ENCODE measurements at regions not wholly inside any gene's neighbourhood (a gene's known extent, or its start where the extent isn't known, plus 50 kb on each side); places are given as distances from the start of the nearest gene placed in this dataset.

DNA sequence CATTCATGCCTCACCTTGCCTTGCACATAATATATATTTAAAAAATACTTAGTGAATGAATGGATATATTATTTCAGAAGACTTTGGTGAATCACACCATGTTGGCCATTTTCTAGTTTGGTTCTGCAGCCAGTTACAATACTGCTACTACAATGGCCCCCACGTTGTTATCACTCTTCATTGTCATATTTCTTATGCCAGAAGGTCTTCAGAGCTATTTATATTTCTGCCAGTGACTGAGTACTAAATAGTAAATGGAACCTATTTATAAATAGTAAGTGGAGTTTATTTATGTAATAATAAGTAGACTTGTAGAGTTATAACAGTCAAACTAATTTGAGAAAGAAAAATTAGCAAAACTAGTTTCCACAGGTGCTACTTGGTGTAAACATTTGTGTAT is 516.6 kb upstream of the SYT4 start:
- Mint-ChIP-seq H3K4me3 (no peak overlapping the region), H3K36me3 (no peaks in the 10 kb centered on the region), H3K27me3 (no peaks in the 10 kb centered on the region), H3K4me1 (ENCODE audit: unreplicated experiment) (peaks cover 9% of the 10 kb centered on the region), H3K27ac (no peak overlapping the region), H3K9me3 (no peaks in the 10 kb centered on the region)
- no peak for DNase-seq (ENCODE audit: extremely low spot score, unreplicated experiment)
- no peak for TF ChIP-seq CTCF (conservative IDR thresholded peaks at IDR 0.05)

GRCh38 chr18:43794363-43794762 is 517.1 kb upstream of the SYT4 start:
- no peak for TF ChIP-seq CTCF (conservative IDR thresholded peaks at IDR 0.05)
- no peak for DNase-seq (ENCODE audit: extremely low spot score, unreplicated experiment)
- H3K27ac Mint-ChIP-seq, result no peak overlapping the region
- H3K4me3 Mint-ChIP-seq, result no peak overlapping the region
- no peaks in the 10 kb centered on the region for H3K9me3 Mint-ChIP-seq
- H3K36me3 Mint-ChIP-seq, result no peaks in the 10 kb centered on the region
- H3K4me1 Mint-ChIP-seq (ENCODE audit: unreplicated experiment), result peaks cover 4% of the 10 kb centered on the region
- no peaks in the 10 kb centered on the region for H3K27me3 Mint-ChIP-seq

DNA sequence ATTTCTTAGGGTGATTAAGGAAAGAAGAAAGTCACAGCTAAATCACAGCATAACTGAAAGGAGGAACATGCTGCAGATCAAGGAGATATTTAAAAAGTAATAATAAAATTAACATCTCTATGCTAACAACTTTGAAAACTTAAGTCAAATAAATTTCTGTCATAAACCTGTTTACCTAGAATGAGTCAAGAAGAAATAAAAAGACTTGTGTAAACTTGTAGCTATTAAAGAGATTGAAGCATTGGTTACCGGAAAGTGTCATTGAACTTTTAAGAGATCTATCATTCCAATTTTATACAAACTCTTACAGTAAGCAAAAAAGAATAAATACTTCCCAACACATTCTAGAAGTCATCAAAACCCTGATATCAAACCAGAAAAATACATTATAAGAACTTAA is 520.1 kb upstream of the SYT4 start:
- H3K27ac Mint-ChIP-seq, result no peak overlapping the region
- no peaks in the 10 kb centered on the region for H3K9me3 Mint-ChIP-seq
- no peak for TF ChIP-seq CTCF (conservative IDR thresholded peaks at IDR 0.05)
- no peak for DNase-seq (ENCODE audit: extremely low spot score, unreplicated experiment)
- no peaks in the 10 kb centered on the region for H3K27me3 Mint-ChIP-seq
- H3K36me3 Mint-ChIP-seq, result no peaks in the 10 kb centered on the region
- H3K4me1 Mint-ChIP-seq (ENCODE audit: unreplicated experiment), result no peaks in the 10 kb centered on the region
- H3K4me3 Mint-ChIP-seq, result no peak overlapping the region

DNA sequence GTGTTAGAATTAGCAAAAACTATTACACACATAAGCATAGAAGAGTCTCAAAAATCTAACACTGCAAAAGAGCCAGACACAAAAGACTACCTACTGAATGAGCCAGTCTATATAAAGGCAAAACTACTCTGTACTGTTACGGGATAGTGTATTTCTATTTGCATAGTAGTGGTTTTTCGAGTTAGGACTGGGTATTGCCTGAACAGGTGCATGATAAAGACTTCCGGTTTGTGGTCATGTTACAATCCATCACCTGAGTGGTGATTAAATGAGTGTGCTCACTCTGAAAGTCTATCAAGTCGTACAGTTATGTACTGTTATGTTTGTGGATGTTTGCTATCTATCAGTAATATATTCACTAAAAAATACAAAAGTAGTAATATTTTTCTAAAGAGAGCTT is 523.3 kb upstream of the SYT4 start:
- Mint-ChIP-seq H3K27me3 (no peaks in the 10 kb centered on the region), H3K4me1 (ENCODE audit: unreplicated experiment) (no peaks in the 10 kb centered on the region), H3K9me3 (no peaks in the 10 kb centered on the region), H3K36me3 (no peaks in the 10 kb centered on the region), H3K27ac (no peak overlapping the region), H3K4me3 (no peak overlapping the region)
- no peak for TF ChIP-seq CTCF (conservative IDR thresholded peaks at IDR 0.05)
- DNase-seq (ENCODE audit: extremely low spot score, unreplicated experiment), result no peak

DNA sequence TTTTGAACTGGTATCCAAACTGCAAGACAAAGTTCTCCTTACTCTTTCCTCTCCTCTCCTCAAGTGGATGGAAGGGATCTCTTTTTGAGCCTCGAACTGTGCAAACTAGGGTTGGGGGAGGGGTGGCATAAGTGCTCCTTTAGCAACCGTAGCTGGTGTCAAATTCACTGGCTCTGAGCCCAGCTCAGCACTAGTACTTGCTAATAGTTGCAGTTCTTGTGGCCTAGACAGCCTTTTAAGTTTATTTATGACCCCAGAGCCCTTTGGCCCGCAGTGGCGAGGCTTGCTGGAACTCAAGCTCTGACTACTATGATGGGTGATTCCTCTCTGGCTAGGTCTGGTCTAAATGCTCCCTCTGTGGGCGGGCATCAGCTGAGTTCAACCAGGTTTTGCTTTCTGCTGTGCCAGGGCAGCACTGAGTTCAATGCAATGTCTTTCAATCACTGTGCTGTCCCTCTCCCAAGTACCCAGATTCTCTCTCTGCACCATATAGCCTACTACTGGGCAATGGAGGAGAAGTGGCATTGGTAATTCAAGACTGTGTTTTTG is 528.4 kb upstream of the SYT4 start:
- no peaks in the 10 kb centered on the region for H3K27me3 Mint-ChIP-seq
- no peaks in the 10 kb centered on the region for H3K9me3 Mint-ChIP-seq
- H3K4me1 Mint-ChIP-seq (ENCODE audit: unreplicated experiment), result no peaks in the 10 kb centered on the region
- H3K27ac Mint-ChIP-seq, result no peak overlapping the region
- TF ChIP-seq CTCF (conservative IDR thresholded peaks at IDR 0.05), result no peak
- DNase-seq (ENCODE audit: extremely low spot score, unreplicated experiment), result no peak
- H3K36me3 Mint-ChIP-seq, result no peaks in the 10 kb centered on the region
- no peak overlapping the region for H3K4me3 Mint-ChIP-seq

GRCh38 chr18:43812627-43813026 is 535.3 kb upstream of the SYT4 start:
- no peak for DNase-seq (ENCODE audit: extremely low spot score, unreplicated experiment)
- no peak for TF ChIP-seq CTCF (conservative IDR thresholded peaks at IDR 0.05)
- Mint-ChIP-seq H3K4me1 (ENCODE audit: unreplicated experiment) (no peaks in the 10 kb centered on the region), H3K27ac (no peak overlapping the region), H3K4me3 (no peak overlapping the region), H3K27me3 (no peaks in the 10 kb centered on the region), H3K36me3 (no peaks in the 10 kb centered on the region), H3K9me3 (peaks cover 7% of the 10 kb centered on the region)
